Activated gamma-delta T cell treated with anti-CD3 and anti-CD28 coated beads, Interleukin-2, amount 50 U/mL, for 16 hours (primary cell): ENCODE measurements at regions not wholly inside any gene's neighbourhood (a gene's known extent, or its start where the extent isn't known, plus 50 kb on each side); places are given as distances from the start of the nearest gene placed in this dataset.

Experiments
- DNase-seq: peaks from one replicate; pipeline ENCODE4 v3.0.0-alpha.2; 2020; ENCODE audit warnings: low read depth

DNA sequence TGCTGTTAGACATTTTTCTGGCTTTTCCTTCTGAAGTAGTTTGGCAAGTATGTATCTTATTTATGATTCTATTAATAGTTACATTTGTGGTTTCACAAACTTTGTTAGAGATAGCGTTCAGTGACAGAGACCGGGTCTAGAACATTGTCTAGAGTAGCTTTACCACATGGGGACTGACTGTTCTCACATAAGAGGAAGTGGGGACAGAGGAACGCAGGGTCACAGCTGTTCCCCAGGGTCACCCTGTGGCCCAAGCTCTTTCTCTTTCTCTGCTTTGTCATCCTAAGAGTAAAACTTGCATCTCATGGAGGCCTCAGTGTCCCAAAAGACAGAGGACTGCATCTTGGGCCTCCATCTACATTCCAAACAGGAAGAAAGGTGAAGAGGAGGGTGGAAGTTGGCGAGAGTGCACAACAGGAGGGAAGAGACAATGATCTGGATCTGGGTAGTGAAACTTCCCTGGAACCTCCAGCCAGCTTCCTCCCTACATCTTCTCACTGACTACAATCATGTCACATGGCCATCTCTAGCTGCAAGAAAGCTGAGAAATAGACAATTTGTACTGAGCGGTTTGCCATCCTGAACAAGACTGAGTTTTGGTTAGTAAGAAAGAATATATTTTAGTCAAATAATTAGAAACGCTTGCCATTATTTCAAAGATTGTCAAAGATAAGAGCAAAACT is 645.8 kb upstream of the ARID1B start:
- no peak for DNase-seq

DNA sequence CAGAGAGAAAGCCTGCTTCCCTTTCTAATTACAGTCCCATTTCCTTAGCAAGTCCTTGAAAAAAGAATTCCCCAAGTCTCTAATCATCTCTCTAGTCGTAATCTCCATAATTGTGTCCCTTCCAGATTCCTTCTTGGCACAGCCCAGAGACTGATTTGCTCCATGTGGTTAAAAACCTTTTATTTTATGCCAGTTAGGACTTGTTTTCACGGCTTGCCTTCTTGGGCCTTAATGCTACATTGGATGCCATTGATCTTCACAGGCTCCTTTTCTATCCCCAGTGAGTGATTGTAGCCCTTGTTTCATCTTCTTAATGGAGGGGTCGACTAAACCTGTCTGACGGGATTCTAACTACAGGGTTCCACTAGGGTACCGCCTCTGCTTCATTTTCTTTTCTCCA is 650.6 kb upstream of the ARID1B start:
- no peak for DNase-seq

- DNase-seq, result no peak
Measured at GRCh38 chr6:156125844-156126243, 651.3 kb upstream of the ARID1B start.

GRCh38 chr6:156123731-156124130 is 653.4 kb upstream of the ARID1B start:
- no peak for DNase-seq

GRCh38 chr6:156121973-156122372 is 655.2 kb upstream of the ARID1B start:
- no peak for DNase-seq

DNA sequence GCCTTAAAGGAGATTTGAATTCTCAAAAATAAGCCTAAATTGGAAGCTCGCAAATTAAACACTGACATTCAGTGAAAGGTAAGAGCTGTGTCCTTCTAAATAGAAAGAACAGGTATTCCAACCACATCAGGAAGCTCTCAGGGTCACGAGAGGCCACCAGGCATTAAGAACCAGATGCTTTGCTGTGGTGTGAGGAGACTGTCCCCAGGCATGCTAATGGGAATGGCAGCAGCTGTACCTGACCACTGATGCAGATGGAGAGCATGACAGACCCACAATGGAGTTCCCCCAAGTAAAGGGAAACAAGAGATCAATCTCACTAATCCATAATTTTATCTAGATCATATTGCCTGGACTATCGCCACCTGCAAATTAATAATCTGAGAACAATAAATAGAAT is 658.9 kb upstream of the NOX3 start:
- DNase-seq, result no peak

- no peak for DNase-seq
Measured at GRCh38 chr6:156113631-156114030, 658.0 kb upstream of the NOX3 start.

DNA sequence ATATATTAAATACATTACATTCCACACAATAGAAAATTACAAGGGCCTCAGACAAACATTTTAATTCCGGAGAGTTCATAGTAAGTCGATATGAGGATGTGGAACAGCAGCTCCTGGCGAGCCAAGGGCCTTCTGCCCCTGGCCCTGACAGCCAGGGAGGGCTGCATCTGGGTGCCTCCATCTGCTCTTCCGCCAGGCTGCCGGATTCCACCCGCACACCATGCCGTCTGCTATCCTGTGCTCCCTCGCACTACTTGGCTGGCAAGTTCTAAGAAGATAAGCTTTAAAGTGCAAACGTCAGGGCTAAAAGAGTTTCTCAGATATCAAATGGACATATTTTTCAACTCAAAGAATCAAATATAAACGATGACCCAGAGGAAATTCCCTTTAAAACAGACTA is 656.3 kb upstream of the NOX3 start:
- no peak for DNase-seq

GRCh38 chr6:156110249-156110648 is 654.6 kb upstream of the NOX3 start:
- no peak for DNase-seq

- DNase-seq, result no peak
Measured at GRCh38 chr6:156109713-156110112, 654.1 kb upstream of the NOX3 start.

- DNase-seq, result no peak
Measured at GRCh38 chr6:156107624-156108101, 652.0 kb upstream of the NOX3 start.

DNA sequence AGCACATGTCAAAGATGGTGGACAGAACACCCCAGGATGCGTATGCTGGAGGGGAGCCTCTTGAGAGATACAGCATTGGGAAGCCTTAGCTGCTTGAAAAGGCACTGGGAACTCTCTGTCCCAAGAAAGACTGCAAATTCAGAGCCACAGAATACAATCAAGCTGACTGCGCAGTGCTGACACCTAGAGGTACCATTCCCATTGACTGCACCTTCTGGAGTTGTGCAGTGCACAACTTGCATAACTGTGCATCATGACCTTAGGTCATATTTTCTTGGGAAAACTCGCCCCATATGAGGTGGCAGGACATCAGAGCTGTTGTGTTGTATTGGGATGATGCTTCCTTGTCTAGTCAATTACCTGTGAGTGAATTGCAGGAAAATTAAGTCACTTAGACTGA is 646.5 kb upstream of the NOX3 start:
- no peak for DNase-seq

DNA sequence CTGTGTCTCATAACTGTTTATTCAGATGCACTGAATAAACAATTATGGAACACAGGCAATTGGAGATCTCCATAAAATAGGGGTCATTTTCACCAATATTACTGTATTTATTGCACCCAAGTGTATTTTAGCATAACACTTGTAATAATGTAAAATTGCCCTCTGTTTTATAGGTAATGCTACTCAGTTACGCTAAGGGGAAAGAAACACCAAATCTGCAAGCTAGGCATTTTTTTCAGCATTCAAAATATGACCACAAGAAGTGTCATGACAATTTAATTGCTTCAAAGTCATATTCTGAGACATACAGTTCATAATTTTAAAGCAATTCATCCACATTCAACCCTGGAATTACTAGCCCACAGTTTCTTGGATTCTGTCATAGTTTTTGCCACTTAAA is 643.2 kb upstream of the NOX3 start:
- no peak for DNase-seq

- no peak for DNase-seq
Measured at GRCh38 chr6:156087487-156087886, 631.8 kb upstream of the NOX3 start.

DNA sequence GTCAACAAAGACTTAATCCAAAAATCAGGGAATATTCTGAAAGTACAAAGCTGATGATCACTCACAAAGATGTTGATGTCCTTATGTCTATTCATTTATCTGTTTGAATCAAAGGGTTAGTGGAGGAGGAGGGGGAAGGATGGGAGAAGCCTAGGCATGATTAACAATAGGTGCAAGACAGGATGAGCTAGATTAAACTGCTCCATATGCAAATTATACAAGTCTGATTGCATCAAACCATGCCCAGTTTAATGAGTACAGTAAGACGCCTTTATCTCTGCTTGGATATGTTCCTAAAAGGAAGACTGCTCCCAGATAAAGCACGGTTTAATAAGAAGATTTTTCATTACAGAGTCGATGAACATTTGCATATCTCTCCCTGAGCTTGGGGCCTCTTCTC is 626.4 kb upstream of the NOX3 start:
- no peak for DNase-seq

DNA sequence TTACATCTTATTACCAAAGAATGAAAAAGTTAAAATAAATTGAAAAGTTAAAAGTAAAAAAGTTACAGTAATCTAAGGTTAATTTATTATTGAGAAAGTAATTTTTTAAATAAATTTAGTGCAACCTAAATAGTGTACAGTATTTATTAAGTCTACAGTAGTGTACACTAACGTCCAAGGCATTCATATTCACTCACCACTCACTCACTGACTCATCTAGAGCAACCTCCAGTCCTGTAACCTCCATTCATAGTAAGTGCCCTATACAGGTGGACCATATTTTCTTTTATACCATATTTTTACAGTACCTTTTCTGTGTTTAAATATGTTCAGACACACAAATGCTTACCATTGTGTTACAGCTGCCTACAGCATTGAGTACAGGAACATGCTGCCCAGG is 624.7 kb upstream of the NOX3 start:
- no peak for DNase-seq

- no peak for DNase-seq
Measured at GRCh38 chr6:156068881-156069280, 613.2 kb upstream of the NOX3 start.

DNA sequence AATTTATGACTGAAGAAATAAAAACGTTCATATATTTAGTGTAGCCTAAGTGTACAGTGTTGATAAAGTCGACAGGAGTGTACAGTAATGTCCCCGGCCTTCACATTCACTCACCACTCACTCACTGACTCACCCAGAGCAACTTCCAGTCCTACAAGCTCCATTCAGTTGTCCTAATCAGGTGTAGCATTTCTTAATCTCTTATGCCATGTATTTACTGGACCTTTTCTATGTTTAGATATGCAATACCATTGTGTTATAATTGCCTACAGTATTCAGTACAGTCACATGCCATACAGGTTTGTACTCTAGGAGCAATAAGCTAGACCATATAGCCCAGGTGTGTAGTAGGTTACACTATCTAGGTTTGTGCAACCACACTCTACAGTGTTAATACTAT is 610.2 kb upstream of the NOX3 start:
- DNase-seq, result no peak

GRCh38 chr6:156062091-156062563 is 606.5 kb upstream of the NOX3 start:
- DNase-seq, result no peak

DNA sequence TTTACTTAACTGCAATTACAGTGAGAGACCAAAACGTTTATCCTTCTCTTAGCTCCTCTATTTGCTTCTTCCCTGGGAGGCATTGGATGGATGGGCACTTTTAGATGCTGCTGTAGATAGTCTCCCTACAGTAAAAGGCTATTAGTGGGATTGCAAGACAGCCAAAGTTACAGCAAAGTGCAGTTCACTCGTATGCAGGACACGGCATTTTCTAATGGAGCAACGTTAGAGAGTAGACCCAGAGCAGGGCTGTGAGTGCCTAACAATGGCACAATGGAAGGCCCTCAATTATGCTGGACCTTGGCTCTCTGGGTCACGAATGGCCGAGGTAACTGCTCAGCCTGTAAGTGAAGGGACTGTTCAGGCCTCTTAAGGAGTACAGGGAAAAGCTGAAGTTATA is 605.8 kb upstream of the NOX3 start:
- no peak for DNase-seq

- DNase-seq, result no peak
Measured at GRCh38 chr6:156060013-156060412, 604.4 kb upstream of the NOX3 start.

GRCh38 chr6:156058356-156058755 is 602.7 kb upstream of the NOX3 start:
- no peak for DNase-seq

GRCh38 chr6:156057869-156058268 is 602.2 kb upstream of the NOX3 start:
- DNase-seq, result no peak

DNA sequence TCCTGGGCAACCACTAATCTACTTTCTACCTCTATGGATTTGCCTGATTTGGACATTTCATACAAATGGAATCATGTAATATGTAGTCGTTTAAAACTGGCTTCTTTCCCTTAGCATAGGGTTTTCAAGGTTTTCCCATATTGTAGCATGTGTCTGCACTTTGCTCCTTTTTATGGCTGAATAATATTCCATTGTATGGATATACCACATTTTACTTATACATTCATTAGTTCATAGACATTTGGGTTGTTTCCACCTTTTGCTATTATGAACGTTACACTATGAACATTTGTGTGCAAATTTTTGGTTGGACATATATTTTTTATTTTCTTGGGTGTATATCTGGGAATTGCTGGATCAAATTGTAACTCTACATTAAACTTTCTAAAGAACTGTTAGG is 600.4 kb upstream of the NOX3 start:
- no peak for DNase-seq
